Natural killer cell (primary cell): ENCODE measurements at regions not wholly inside any gene's neighbourhood (a gene's known extent, or its start where the extent isn't known, plus 50 kb on each side); places are given as distances from the start of the nearest gene placed in this dataset.
A peak's percentile ranks its signal among the peaks of the same experiment; 100 is the strongest.

Experiments used
- ATAC-seq, 3 donors: fragments of 150-1000 bp in 2 of 3; fragments of 200-7000 bp in 1 of 3; cut with Tn5 transposase; 1 replicate in 1 of 3; 2 replicates in 2 of 3; pipeline ENCODE4 v1.10.0; 2021; ENCODE audit warnings: mild to moderate bottlenecking in 2 of 3, moderate library complexity in 2 of 3
- DNase-seq, 2 donors: peaks; one replicate each; pipeline versions ENCODE4 v3.0.0 to v3.0.0-alpha.2; 2013 to 2021; ENCODE audit warnings: mixed read lengths in 1 of 2
- H3K27ac ChIP-seq: one replicate; pipeline ENCODE4 v1.5.1; 2013; ENCODE audit warnings: mild to moderate bottlenecking, low read length
- H3K27me3 ChIP-seq: one replicate; pipeline ENCODE4 v1.6.1; 2013; ENCODE audit warnings: low read length; ENCODE audit not compliant: control insufficient read depth, insufficient read depth
- H3K36me3 ChIP-seq: one replicate; pipeline ENCODE4 v1.6.1; 2013; ENCODE audit warnings: low read length; ENCODE audit not compliant: control insufficient read depth, insufficient read depth
- H3K4me1 ChIP-seq: one replicate; pipeline ENCODE4 v1.6.1; 2013; ENCODE audit warnings: low read length; ENCODE audit not compliant: control insufficient read depth, insufficient read depth
- H3K4me3 ChIP-seq: one replicate; pipeline ENCODE4 v1.5.1; 2013; ENCODE audit warnings: low read length
- H3K9me3 ChIP-seq: one replicate; pipeline ENCODE4 v1.6.1; 2013; ENCODE audit warnings: low read length; ENCODE audit not compliant: control insufficient read depth, insufficient read depth
- H3K27ac Mint-ChIP-seq, 2 donors: one replicate each; pipeline ENCODE4 v1.8.0; 2022; ENCODE audit warnings: mild to moderate bottlenecking in 2 of 2, mixed read lengths in 2 of 2, moderate library complexity in 1 of 2
- H3K27me3 Mint-ChIP-seq, 2 donors: one replicate each; pipeline ENCODE4 v1.8.0; 2022; ENCODE audit warnings: low read depth in 2 of 2, mixed read lengths in 2 of 2
- H3K36me3 Mint-ChIP-seq: one replicate; pipeline ENCODE4 v1.8.0; 2022; ENCODE audit warnings: mixed read lengths
- H3K4me1 Mint-ChIP-seq, 2 donors: one replicate each; pipeline ENCODE4 v1.8.0; 2022; ENCODE audit warnings: mixed read lengths in 2 of 2
- H3K4me3 Mint-ChIP-seq: one replicate; pipeline ENCODE4 v1.8.0; 2022; ENCODE audit warnings: mild to moderate bottlenecking, moderate library complexity, mixed read lengths
- H3K9me3 Mint-ChIP-seq, 2 donors: one replicate each; pipeline ENCODE4 v1.8.0; 2022; ENCODE audit warnings: mixed read lengths in 2 of 2
- WGBS: methylation state at CpG from one replicate; pipeline ENCODE4 v1.1.7; 2013; ENCODE audit warnings: missing lambda C conversion rate; ENCODE audit not compliant: insufficient coverage; 5-methylcytosine and 5-hydroxymethylcytosine counted together
- intact Hi-C: fragments of 100-400 bp; cut with micrococcal nuclease; formaldehyde crosslinking; loops from one replicate; pipeline ENCODE4 v1.14.2; 2022
- TF ChIP-seq, protein P1 (sequence below): fragments of 200-600 bp; IDR thresholded peaks from one replicate; pipeline ENCODE4 v1.8.0; 2022; ENCODE audit warnings: antibody characterized with exemption

DNA sequence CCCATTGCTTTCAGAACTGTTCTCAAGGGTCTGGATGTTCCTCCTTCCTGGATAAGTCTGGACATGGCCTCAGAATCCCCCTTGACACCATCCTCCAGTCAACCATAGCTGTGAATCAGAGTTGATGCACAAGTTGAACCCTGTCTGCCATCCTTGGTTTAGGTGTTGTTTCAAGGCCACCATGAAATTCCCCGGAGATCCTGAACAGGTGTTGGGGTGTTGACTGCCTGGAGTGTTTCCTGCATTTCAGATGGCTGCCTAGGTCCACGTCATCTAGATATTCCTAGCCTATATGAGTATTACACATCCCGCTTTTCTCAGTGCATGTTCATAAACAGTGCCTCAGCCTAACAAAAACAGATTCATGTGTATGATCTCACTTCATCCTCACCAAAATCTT lies 86.7 kb upstream of the PWP1 start:
- Mint-ChIP-seq H3K4me1 (peaks cover 7 to 20% of the 10 kb centered on the region in 2 donors), H3K27me3 (no peaks in the 10 kb centered on the region), H3K27ac (peak overlapping the region in 1 of 2 donors; percentile 4), H3K4me3 (no peak overlapping the region), H3K9me3 (no peaks in the 10 kb centered on the region), H3K36me3 (no peaks in the 10 kb centered on the region)
- no peak overlapping the region for H3K4me3 ChIP-seq
- H3K4me1 ChIP-seq, result no peaks in the 10 kb centered on the region
- no peaks in the 10 kb centered on the region for H3K27me3 ChIP-seq
- WGBS, result 97% methylated on average over 3 of the region's 3 CpGs
- TF ChIP-seq, protein P1, sequence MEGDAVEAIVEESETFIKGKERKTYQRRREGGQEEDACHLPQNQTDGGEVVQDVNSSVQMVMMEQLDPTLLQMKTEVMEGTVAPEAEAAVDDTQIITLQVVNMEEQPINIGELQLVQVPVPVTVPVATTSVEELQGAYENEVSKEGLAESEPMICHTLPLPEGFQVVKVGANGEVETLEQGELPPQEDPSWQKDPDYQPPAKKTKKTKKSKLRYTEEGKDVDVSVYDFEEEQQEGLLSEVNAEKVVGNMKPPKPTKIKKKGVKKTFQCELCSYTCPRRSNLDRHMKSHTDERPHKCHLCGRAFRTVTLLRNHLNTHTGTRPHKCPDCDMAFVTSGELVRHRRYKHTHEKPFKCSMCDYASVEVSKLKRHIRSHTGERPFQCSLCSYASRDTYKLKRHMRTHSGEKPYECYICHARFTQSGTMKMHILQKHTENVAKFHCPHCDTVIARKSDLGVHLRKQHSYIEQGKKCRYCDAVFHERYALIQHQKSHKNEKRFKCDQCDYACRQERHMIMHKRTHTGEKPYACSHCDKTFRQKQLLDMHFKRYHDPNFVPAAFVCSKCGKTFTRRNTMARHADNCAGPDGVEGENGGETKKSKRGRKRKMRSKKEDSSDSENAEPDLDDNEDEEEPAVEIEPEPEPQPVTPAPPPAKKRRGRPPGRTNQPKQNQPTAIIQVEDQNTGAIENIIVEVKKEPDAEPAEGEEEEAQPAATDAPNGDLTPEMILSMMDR, result no peak
- peaks cover under 1% of the 10 kb centered on the region for H3K9me3 ChIP-seq
- DNase-seq (no peak), ATAC-seq (no peak)
- no peak overlapping the region for H3K27ac ChIP-seq
- intact Hi-C loops, result no loop called here
- H3K36me3 ChIP-seq, result no peaks in the 10 kb centered on the region

DNA sequence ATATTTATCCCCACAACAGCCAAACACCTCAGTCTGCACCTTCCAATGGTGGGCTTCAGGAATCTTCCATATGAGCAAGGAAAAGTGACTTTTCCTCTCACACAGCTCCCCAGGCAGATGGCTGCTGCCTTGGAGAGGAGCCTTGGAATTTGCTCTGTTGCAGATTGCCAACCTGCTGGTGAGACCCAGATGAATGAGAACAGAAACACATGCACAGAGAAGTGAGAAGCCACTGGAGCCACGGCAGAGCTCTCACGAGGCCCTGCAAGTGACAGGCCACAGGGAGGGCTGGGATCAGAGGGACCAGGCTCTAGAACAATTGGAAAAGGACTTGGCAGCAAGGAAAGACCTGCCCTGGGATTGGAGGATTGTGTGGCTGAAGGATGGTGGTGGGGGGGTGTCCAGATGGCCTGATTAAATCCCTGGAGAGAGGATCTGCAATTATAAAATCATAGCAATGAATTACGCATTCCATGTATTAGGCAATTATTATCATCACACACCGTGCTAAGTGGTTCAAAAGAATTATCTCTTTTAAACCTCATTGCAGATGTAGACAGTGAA lies 84.9 kb upstream of the PWP1 start:
- Mint-ChIP-seq H3K27ac (no peak overlapping the region), H3K36me3 (no peaks in the 10 kb centered on the region), H3K9me3 (no peaks in the 10 kb centered on the region), H3K4me3 (no peak overlapping the region), H3K27me3 (no peaks in the 10 kb centered on the region), H3K4me1 (peaks cover 7 to 20% of the 10 kb centered on the region in 2 donors)
- DNase-seq, result no peak
- WGBS, result 48% methylated on average over 2 of the region's 4 CpGs
- TF ChIP-seq, protein P1, result no peak
- H3K36me3 ChIP-seq, result no peaks in the 10 kb centered on the region
- no peak overlapping the region for H3K4me3 ChIP-seq
- H3K27ac ChIP-seq, result no peak overlapping the region
- intact Hi-C loops, result loop anchor here (10.0 kb wide), 1 partner anchor 276 kb away; no protein-coding TSS in a partner anchor
- H3K9me3 ChIP-seq, result no peaks in the 10 kb centered on the region
- no peaks in the 10 kb centered on the region for H3K27me3 ChIP-seq
- ATAC-seq, result no peak
- no peaks in the 10 kb centered on the region for H3K4me1 ChIP-seq

- intact Hi-C loops, result loop anchor here (10.0 kb wide), 1 partner anchor 278 kb away; no protein-coding TSS in a partner anchor
- H3K9me3 ChIP-seq, result no peaks in the 10 kb centered on the region
- H3K4me1 ChIP-seq, result no peaks in the 10 kb centered on the region
- H3K4me3 ChIP-seq, result no peak overlapping the region
- Mint-ChIP-seq H3K4me3 (no peak overlapping the region), H3K27me3 (no peaks in the 10 kb centered on the region), H3K27ac (no peak overlapping the region), H3K4me1 (peaks cover 7 to 20% of the 10 kb centered on the region in 2 donors), H3K36me3 (no peaks in the 10 kb centered on the region), H3K9me3 (no peaks in the 10 kb centered on the region)
- no peak for DNase-seq
- H3K27ac ChIP-seq, result no peak overlapping the region
- H3K36me3 ChIP-seq, result no peaks in the 10 kb centered on the region
- whole genome bisulfite sequencing, result 91% methylated on average over 6 of the region's 9 CpGs
- TF ChIP-seq, protein P1, result no peak
- H3K27me3 ChIP-seq, result no peaks in the 10 kb centered on the region
- ATAC-seq, result no peak
These were observed 83.2 kb upstream of the PWP1 start for GRCh38 chr12:107602446-107602845.

- Mint-ChIP-seq H3K27ac (no peak overlapping the region), H3K4me1 (peaks cover 0 to 5% of the 10 kb centered on the region in 2 donors), H3K4me3 (no peak overlapping the region), H3K27me3 (no peaks in the 10 kb centered on the region), H3K36me3 (no peaks in the 10 kb centered on the region), H3K9me3 (no peaks in the 10 kb centered on the region)
- no peak overlapping the region for H3K4me3 ChIP-seq
- H3K36me3 ChIP-seq, result no peaks in the 10 kb centered on the region
- no peaks in the 10 kb centered on the region for H3K4me1 ChIP-seq
- intact Hi-C loops, result loop anchor here (5.0 to 10.0 kb wide), 2 partner anchors 280 to 1218 kb away; no protein-coding TSS in a partner anchor
- ATAC-seq (no peak), DNase-seq (no peak)
- 71% methylated on average over 3 of the region's 3 CpGs for WGBS
- TF ChIP-seq, protein P1, result no peak
- H3K27ac ChIP-seq, result no peak overlapping the region
- no peaks in the 10 kb centered on the region for H3K9me3 ChIP-seq
- H3K27me3 ChIP-seq, result no peaks in the 10 kb centered on the region
These were observed 80.3 kb upstream of the PWP1 start for GRCh38 chr12:107605293-107605692.
